ENCODE measurements at regions not wholly inside any gene's neighbourhood (a gene's known extent, or its start where the extent isn't known, plus 50 kb on each side); places are given as distances from the start of the nearest gene placed in this dataset.

DNA sequence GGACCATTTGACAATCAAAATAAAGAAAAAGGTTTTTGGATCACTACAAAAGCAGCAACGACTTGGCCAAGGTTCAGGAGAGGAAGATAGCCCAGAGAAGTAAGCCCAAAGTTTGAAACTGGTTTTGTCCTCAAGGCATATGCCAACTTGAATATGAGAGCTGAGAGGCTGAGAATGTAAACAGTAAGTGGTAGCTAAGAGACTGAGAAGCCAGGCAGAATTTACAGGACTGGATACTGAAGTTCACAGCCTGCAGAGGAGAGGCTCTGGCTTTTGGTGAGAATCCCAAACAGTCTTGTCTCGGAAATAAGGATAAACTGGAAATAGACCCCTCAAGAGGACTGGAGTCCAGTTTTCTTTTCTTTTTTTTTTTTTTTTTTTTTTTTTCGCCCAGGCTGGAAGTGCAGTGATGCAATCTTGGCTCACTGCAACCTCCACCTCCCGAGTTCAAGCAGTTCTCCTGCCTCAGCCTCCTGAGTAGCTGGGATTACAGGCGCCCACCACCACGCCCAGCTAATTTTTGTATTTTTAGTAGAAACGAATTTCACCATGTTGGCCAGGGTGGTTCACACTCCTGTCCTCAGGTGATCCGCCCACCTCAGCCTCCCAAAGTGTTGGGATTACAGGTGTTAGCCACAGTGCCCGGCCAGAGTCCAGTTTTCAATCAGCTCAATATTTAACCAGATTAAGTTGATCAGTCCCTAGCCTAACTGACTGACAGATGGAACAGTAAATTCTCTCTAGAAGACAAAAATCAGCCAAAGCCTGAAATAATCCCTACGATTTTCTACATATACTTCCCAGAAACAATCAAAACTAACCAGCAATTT is 82.6 kb upstream of the COCH start:
- TF ChIP-seq CTCF (IDR thresholded peaks at IDR 0.05; ENCODE audit: insufficient read depth, low read depth, low read length) (no peak), EZH2 (IDR thresholded peaks at IDR 0.05; ENCODE audit: insufficient read depth, low read length) (no peak)
